HEK293T (cell line): ENCODE measurements at regions not wholly inside any gene's neighbourhood (a gene's known extent, or its start where the extent isn't known, plus 50 kb on each side); places are given as distances from the start of the nearest gene placed in this dataset.

Experiments used
- CTCF ChIA-PET: fragments of 350-600 bp; formaldehyde crosslinking; extraction: SDS; loops from one replicate; lab custom pipeline; 2021; ENCODE audit warnings: antibody characterized with exemption, inconsistent platforms; lab: Yijun Ruan, JAX
- POLR2A ChIA-PET: fragments of 350-600 bp; formaldehyde crosslinking; extraction: SDS; loops from one replicate; lab custom pipeline; 2020; ENCODE audit warnings: antibody characterized with exemption, inconsistent platforms; lab: Yijun Ruan, JAX
- DNase-seq: peaks from one replicate; pipeline ENCODE4 v3.0.0; 2012; ENCODE audit warnings: mixed read lengths; ENCODE audit errors: extremely low spot score
- ARNT ChIP-seq: fragments of 450-650 bp; IDR thresholded peaks from 2 replicates; pipeline ENCODE4 v1.6.1; 2017; ENCODE audit warnings: mild to moderate bottlenecking
- BHLHE40 ChIP-seq: fragments of 450-650 bp; IDR thresholded peaks from 2 replicates; pipeline ENCODE4 v1.6.1; 2016; ENCODE audit warnings: mild to moderate bottlenecking, moderate library complexity, borderline replicate concordance
- CTBP1 ChIP-seq: fragments of 450-650 bp; IDR thresholded peaks from 2 replicates; pipeline ENCODE4 v1.6.1; 2016; ENCODE audit warnings: borderline replicate concordance
- ELF4 ChIP-seq: fragments of 450-650 bp; IDR thresholded peaks from 2 replicates; pipeline ENCODE4 v1.6.1; 2017; ENCODE audit warnings: antibody characterized with exemption
- FOXA1 ChIP-seq: fragments of 450-650 bp; IDR thresholded peaks from 2 replicates; pipeline ENCODE4 v1.6.1; 2016; ENCODE audit warnings: mild to moderate bottlenecking
- FOXK2 ChIP-seq: fragments of 450-650 bp; IDR thresholded peaks from 2 replicates; pipeline ENCODE4 v1.6.1; 2016; ENCODE audit warnings: mild to moderate bottlenecking
- FOXM1 ChIP-seq: fragments of 450-650 bp; IDR thresholded peaks from 2 replicates; pipeline ENCODE4 v1.6.1; 2017; ENCODE audit warnings: mild to moderate bottlenecking, borderline replicate concordance
- HDGF ChIP-seq: fragments of 450-650 bp; IDR thresholded peaks from 2 replicates; pipeline ENCODE4 v1.6.1; 2017; ENCODE audit warnings: antibody characterized with exemption, borderline replicate concordance
- L3MBTL2 ChIP-seq: fragments of 450-650 bp; conservative IDR thresholded peaks from 2 replicates; pipeline ENCODE4 v1.6.1; 2016; ENCODE audit warnings: mild to moderate bottlenecking
- LEF1 ChIP-seq: fragments of 450-650 bp; IDR thresholded peaks from 2 replicates; pipeline ENCODE4 v1.6.1; 2017; ENCODE audit warnings: mild to moderate bottlenecking, borderline replicate concordance
- NFRKB ChIP-seq: fragments of 450-650 bp; IDR thresholded peaks from 2 replicates; pipeline ENCODE4 v1.6.1; 2016; ENCODE audit warnings: mild to moderate bottlenecking, moderate library complexity
- SP1 ChIP-seq: fragments of 450-650 bp; IDR thresholded peaks from 2 replicates; pipeline ENCODE4 v1.6.1; 2017
- SUZ12 ChIP-seq: fragments of 450-650 bp; IDR thresholded peaks from 2 replicates; pipeline ENCODE4 v1.6.1; 2016; ENCODE audit warnings: mild to moderate bottlenecking
- TARDBP ChIP-seq: fragments of 450-650 bp; IDR thresholded peaks from 2 replicates; pipeline ENCODE4 v1.6.1; 2016
- ZNF384 ChIP-seq: fragments of 450-650 bp; IDR thresholded peaks from 2 replicates; pipeline ENCODE4 v1.6.1; 2016
- TF ChIP-seq, protein P1 (sequence below): fragments of 450-650 bp; IDR thresholded peaks from 2 replicates; pipeline ENCODE4 v1.6.1; 2016

- POLR2A ChIA-PET: no interaction called here
- CTCF ChIA-PET: no interaction called here
- TF ChIP-seq L3MBTL2 (no peak), FOXM1 (no peak), BHLHE40 (no peak), ARNT (no peak), SUZ12 (no peak), ZNF384 (no peak), HDGF (no peak), FOXK2 (no peak), SP1 (no peak), ELF4 (no peak), NFRKB (no peak), FOXA1 (no peak), CTBP1 (no peak)
- TF ChIP-seq, protein P1, sequence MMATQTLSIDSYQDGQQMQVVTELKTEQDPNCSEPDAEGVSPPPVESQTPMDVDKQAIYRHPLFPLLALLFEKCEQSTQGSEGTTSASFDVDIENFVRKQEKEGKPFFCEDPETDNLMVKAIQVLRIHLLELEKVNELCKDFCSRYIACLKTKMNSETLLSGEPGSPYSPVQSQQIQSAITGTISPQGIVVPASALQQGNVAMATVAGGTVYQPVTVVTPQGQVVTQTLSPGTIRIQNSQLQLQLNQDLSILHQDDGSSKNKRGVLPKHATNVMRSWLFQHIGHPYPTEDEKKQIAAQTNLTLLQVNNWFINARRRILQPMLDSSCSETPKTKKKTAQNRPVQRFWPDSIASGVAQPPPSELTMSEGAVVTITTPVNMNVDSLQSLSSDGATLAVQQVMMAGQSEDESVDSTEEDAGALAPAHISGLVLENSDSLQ: no peak
- no peak for DNase-seq
Measured at GRCh38 chr17:14630046-14630445, 329.2 kb downstream of the HS3ST3B1 start.

- POLR2A ChIA-PET: no interaction called here
- TF ChIP-seq FOXA1 (peak; percentile 84), TARDBP (no peak), SUZ12 (no peak), ARNT (peak; percentile 98), NFRKB (no peak), FOXM1 (peak; percentile 41; the same call in 1 of the 2 replicates), HDGF (no peak), CTBP1 (peak; percentile 96)
- TF ChIP-seq, protein P1: peak; percentile 94
- CTCF ChIA-PET: interaction anchor here (0.7 kb wide), 1 partner anchor 322 kb away, joined by 3 read pairs; the partner anchor contains the start of gene HS3ST3B1
- peak; percentile 66 for DNase-seq
Measured at GRCh38 chr17:14622615-14623101, 321.8 kb downstream of the HS3ST3B1 start.

GRCh38 chr17:14621826-14622614 lies 321.1 kb downstream of the HS3ST3B1 start:
- POLR2A ChIA-PET: no interaction called here
- CTCF ChIA-PET: no interaction called here
- no peak for TF ChIP-seq FOXA1
- TF ChIP-seq ZNF384: no peak
- no peak for TF ChIP-seq FOXM1
- TF ChIP-seq HDGF: no peak
- TF ChIP-seq NFRKB: no peak
- TF ChIP-seq CTBP1: no peak
- TF ChIP-seq ARNT: no peak
- no peak; the same call in 1 of the 2 replicates for TF ChIP-seq L3MBTL2
- no peak for TF ChIP-seq LEF1
- TF ChIP-seq, protein P1: no peak
- TF ChIP-seq SP1: no peak
- no peak for TF ChIP-seq SUZ12
- TF ChIP-seq ELF4: no peak
- DNase-seq: no peak

DNA sequence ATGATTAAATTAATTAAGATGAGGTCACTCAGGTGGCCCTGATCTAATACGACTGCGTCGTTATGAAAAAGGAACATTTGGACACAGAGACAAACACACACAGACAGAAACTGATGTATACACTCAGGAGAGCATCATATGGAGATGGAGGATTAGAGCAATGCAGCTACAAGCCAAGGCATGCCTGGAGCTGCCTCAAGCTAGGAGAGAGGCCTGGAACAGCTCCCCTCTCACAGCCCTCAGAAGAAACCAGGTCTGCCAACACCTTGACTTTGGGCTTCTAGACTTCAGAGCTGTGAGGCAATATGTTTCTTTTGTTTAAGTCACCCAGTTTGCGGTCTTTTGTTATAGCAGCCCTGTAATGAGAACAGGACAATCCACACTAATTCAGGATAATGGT lies 318.9 kb downstream of the HS3ST3B1 start:
- TF ChIP-seq SP1 (no peak), ZNF384 (no peak), TARDBP (no peak), NFRKB (no peak), HDGF (no peak), CTBP1 (no peak), SUZ12 (no peak), L3MBTL2 (no peak), FOXK2 (no peak), BHLHE40 (no peak), FOXA1 (no peak), LEF1 (no peak), FOXM1 (no peak), ELF4 (no peak), ARNT (no peak)
- TF ChIP-seq, protein P1: no peak
- POLR2A ChIA-PET: no interaction called here
- CTCF ChIA-PET: no interaction called here
- DNase-seq: no peak

GRCh38 chr17:14616528-14616927 lies 315.6 kb downstream of the HS3ST3B1 start:
- no peak for DNase-seq
- ChIA-PET POLR2A (no interaction called here), CTCF (no interaction called here)
- TF ChIP-seq SUZ12 (no peak), L3MBTL2 (no peak), FOXK2 (no peak), FOXA1 (no peak)

DNA sequence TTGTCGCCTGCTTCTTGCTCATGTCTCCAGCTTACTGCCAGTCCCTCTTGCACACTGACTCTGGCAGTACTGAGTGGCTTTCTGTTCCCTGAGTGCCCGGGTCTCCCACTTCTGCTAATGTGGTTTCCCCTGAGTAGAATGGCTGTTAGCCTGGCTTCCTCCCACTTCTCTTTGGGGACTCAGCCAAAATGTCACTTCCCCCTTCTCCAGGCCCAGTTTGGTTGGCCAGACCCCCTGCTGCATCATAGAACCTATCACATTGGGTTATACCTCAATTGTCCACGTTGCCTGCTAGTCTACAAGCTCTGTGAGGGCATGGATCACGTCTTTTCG lies 304.4 kb downstream of the HS3ST3B1 start:
- ChIA-PET CTCF (no interaction called here), POLR2A (no interaction called here)
- no peak for DNase-seq
- TF ChIP-seq BHLHE40 (no peak), ZNF384 (no peak), SUZ12 (no peak), FOXA1 (no peak), ELF4 (no peak), NFRKB (no peak)
